HCT116 (cell line): ENCODE measurements at regions not wholly inside any gene's neighbourhood (a gene's known extent, or its start where the extent isn't known, plus 50 kb on each side); places are given as distances from the start of the nearest gene placed in this dataset.
"Not testable (repeated sequence)": the region's sequence is repeated elsewhere in the genome, so short reads cannot be mapped to it uniquely, and the experiment has no call there.

Source experiments
- ATAC-seq: fragments of 200-7000 bp; cut with Tn5 transposase; 2 replicates; pipeline ENCODE4 v1.9.1; 2020; ENCODE audit warnings: mild to moderate bottlenecking, moderate library complexity
- BruUV-seq: library from RNA; stranded (reverse); fragments of 400-500 nt; replicated peaks from 2 replicates; lab custom pipeline; 2021; lab: Mats Ljungman, UMichigan
- CTCF ChIA-PET: fragments of 300-600 bp; sonication (Branson Sonifier 250); formaldehyde crosslinking; loops from one replicate; lab custom pipeline; 2021; ENCODE audit warnings: antibody characterized with exemption; lab: Charles Lee
- POLR2A ChIA-PET: fragments of 300-600, 350-600 bp; sonication (Branson Sonifier 250); formaldehyde crosslinking; loops from one replicate; lab custom pipeline; 2021; ENCODE audit warnings: antibody characterized with exemption; lab: Charles Lee
- RAD21 ChIA-PET, 2 experiments: fragments of 300-600 bp; sonication (Branson Sonifier 250); formaldehyde crosslinking; loops; one replicate each; lab custom pipeline; 2023; ENCODE audit warnings: low total read pairs in 2 of 2; ENCODE audit not compliant: uncharacterized antibody in 2 of 2, unreplicated experiment in 2 of 2, low non-redundant PET in 1 of 2; lab: Charles Lee
- DNase-seq: peaks from one replicate; pipeline ENCODE4 v3.0.0-alpha.2; 2010; ENCODE audit warnings: low read depth, low spot score
- H2AFZ ChIP-seq: fragments of 200-600 bp; shearing (Covaris generic), sonication (generic); 2 replicates; pipeline ENCODE4 v1.6.1; 2017; ENCODE audit warnings: low read depth, mixed run types, mixed read lengths, antibody characterized with exemption, low read length; ENCODE audit not compliant: poor library complexity, severe bottlenecking
- H3K27ac ChIP-seq: 2 replicates; pipeline ENCODE4 v1.5.1; 2012; ENCODE audit warnings: low read depth, low read length
- H3K27me3 ChIP-seq: fragments of 200-600 bp; sonication (generic); 2 replicates; pipeline ENCODE4 v1.6.1; 2016; ENCODE audit warnings: mixed run types, low read length, mixed read lengths; ENCODE audit not compliant: insufficient read depth
- H3K36me3 ChIP-seq, 2 experiments: fragments of 200-500 bp in 1 of 2; fragments of 200-600 bp in 1 of 2; sonication (Bioruptor generic) in 1 of 2; sonication (generic) in 1 of 2; 2 replicates each; pipeline versions ENCODE4 v1.5.1 to v1.6.1; 2014 to 2016; ENCODE audit warnings: low read length in 2 of 2, inconsistent platforms in 1 of 2, mixed read lengths in 1 of 2, mixed run types in 1 of 2; ENCODE audit not compliant: insufficient read depth in 2 of 2, control insufficient read depth in 1 of 2
- H3K4me1 ChIP-seq, 2 experiments: fragments of 200-600 bp in 1 of 2; sonication (generic) in 1 of 2; 2 replicates each; pipeline versions ENCODE4 v1.5.1 to v1.6.1; 2012 to 2017; ENCODE audit warnings: low read length in 2 of 2, inconsistent platforms in 1 of 2, mild to moderate bottlenecking in 1 of 2, mixed read lengths in 1 of 2, mixed run types in 1 of 2, moderate library complexity in 1 of 2; ENCODE audit not compliant: insufficient read depth in 2 of 2, control insufficient read depth in 1 of 2
- H3K4me2 ChIP-seq: fragments of 200-600 bp; sonication (generic); 2 replicates; pipeline ENCODE4 v1.6.1; 2017; ENCODE audit warnings: mixed run types, low read length, mixed read lengths
- H3K4me3 ChIP-seq, 2 experiments: fragments of 200-600 bp in 1 of 2; sonication (generic) in 1 of 2; replicated peaks in 1 of 2; 2 replicates each; pipeline ENCODE4 v1.5.1; 2011 to 2016; ENCODE audit warnings: low read length in 2 of 2, control low read depth in 1 of 2, low read depth in 1 of 2, mild to moderate bottlenecking in 1 of 2, mixed read lengths in 1 of 2, mixed run types in 1 of 2
- H3K79me2 ChIP-seq: fragments of 200-600 bp; sonication (generic); 2 replicates; pipeline ENCODE4 v1.6.1; 2017; ENCODE audit warnings: mild to moderate bottlenecking, mixed run types, low read length, moderate library complexity, mixed read lengths; ENCODE audit not compliant: insufficient read depth
- H3K9ac ChIP-seq: fragments of 200-600 bp; sonication (generic); 2 replicates; pipeline ENCODE4 v1.6.1; 2016; ENCODE audit warnings: low read length, mixed read lengths
- H3K9me2 ChIP-seq: fragments of 200-600 bp; sonication (generic), shearing (Covaris generic); 2 replicates; pipeline ENCODE4 v1.6.1; 2017; ENCODE audit warnings: mixed run types, mild to moderate bottlenecking, moderate library complexity; ENCODE audit not compliant: insufficient read depth
- H3K9me3 ChIP-seq, 2 experiments: fragments of 200-500 bp in 1 of 2; fragments of 200-600 bp in 1 of 2; sonication (Bioruptor generic) in 1 of 2; sonication (generic) in 1 of 2; 2 replicates each; pipeline ENCODE4 v1.6.1; 2014 to 2017; ENCODE audit warnings: low read length in 2 of 2, mixed read lengths in 2 of 2, inconsistent platforms in 1 of 2, low read depth in 1 of 2, mild to moderate bottlenecking in 1 of 2, mixed run types in 1 of 2, moderate library complexity in 1 of 2; ENCODE audit not compliant: control insufficient read depth in 1 of 2, insufficient read depth in 1 of 2
- H4K20me1 ChIP-seq: fragments of 200-600 bp; sonication (generic), shearing (Covaris generic); 2 replicates; pipeline ENCODE4 v1.6.1; 2017; ENCODE audit warnings: mixed run types, mild to moderate bottlenecking, moderate library complexity; ENCODE audit not compliant: insufficient read depth
- JUND ChIP-seq: IDR thresholded peaks from 2 replicates; pipeline ENCODE4 v1.6.1; 2012
- SIN3A ChIP-seq: IDR thresholded peaks from 2 replicates; pipeline ENCODE4 v1.6.1; 2012; ENCODE audit warnings: low read depth
- ZFX ChIP-seq: fragments of 450-650 bp; IDR thresholded peaks from 2 replicates; pipeline ENCODE4 v1.6.1; 2017
- intact Hi-C: fragments of 100-400 bp; cut with micrococcal nuclease; formaldehyde crosslinking; loops from 2 replicates; pipeline ENCODE4 v1.10.0; 2022

GRCh38 chr16:60770384-60770783 is 1265.9 kb downstream of the CDH8 start:
- H3K27me3 ChIP-seq, H3K9me2 ChIP-seq, H3K79me2 ChIP-seq, DNase-seq, intact Hi-C loops, H3K4me1 ChIP-seq, H3K9ac ChIP-seq, POLR2A ChIA-PET, H3K4me3 ChIP-seq, RAD21 ChIA-PET, H3K4me2 ChIP-seq, H3K36me3 ChIP-seq, CTCF ChIA-PET, H3K27ac ChIP-seq, ATAC-seq, H4K20me1 ChIP-seq, BruUV-seq, H2AFZ ChIP-seq: not testable (repeated sequence)
- H3K9me3 ChIP-seq: peaks cover 8 to 17% of the 10 kb centered on the region in 2 experiments; a peak in 2 of 4 replicates

GRCh38 chr16:60763869-60764268 is 1272.4 kb downstream of the CDH8 start:
- H3K4me3 ChIP-seq: no peak overlapping the region
- TF ChIP-seq JUND (no peak), SIN3A (no peak)
- TF ChIP-seq, all 23 proteins: peak for 0
- H4K20me1 ChIP-seq: no peaks in the 10 kb centered on the region
- POLR2A ChIA-PET: no interaction called here
- no peaks in the 10 kb centered on the region for H3K4me1 ChIP-seq
- CTCF ChIA-PET: no interaction called here
- H3K79me2 ChIP-seq: no peaks in the 10 kb centered on the region
- H3K36me3 ChIP-seq: no peaks in the 10 kb centered on the region
- ATAC-seq (no peak), DNase-seq (no peak)
- H3K4me2 ChIP-seq: no peak overlapping the region
- intact Hi-C loops: no loop called here
- no peak overlapping the region for H3K27ac ChIP-seq
- no peaks in the 10 kb centered on the region for H3K27me3 ChIP-seq
- RAD21 ChIA-PET: no interaction called here
- no peaks in the 10 kb centered on the region for H3K9me2 ChIP-seq
- BruUV-seq: no TSS peak
- H3K9me3 ChIP-seq: peaks cover 14 to 17% of the 10 kb centered on the region in 2 experiments; a peak in 2 of 4 replicates
- H2AFZ ChIP-seq: no peak overlapping the region
- H3K9ac ChIP-seq: no peak overlapping the region

- Histone ChIP-seq H3K4me2 (no peak overlapping the region), H3K4me3 (no peak overlapping the region), H3K27me3 (no peaks in the 10 kb centered on the region), H2AFZ (no peak overlapping the region), H3K79me2 (no peaks in the 10 kb centered on the region), H3K9me2 (no peaks in the 10 kb centered on the region), H3K36me3 (no peaks in the 10 kb centered on the region), H3K27ac (no peak overlapping the region), H3K9me3 (peaks cover 3 to 11% of the 10 kb centered on the region in 2 experiments; a peak in 2 of 4 replicates), H3K9ac (no peak overlapping the region), H4K20me1 (no peaks in the 10 kb centered on the region)
- RAD21 ChIA-PET: no interaction called here
- POLR2A ChIA-PET: no interaction called here
- DNase-seq: no peak
- no peak for ATAC-seq
- BruUV-seq: no TSS peak
- CTCF ChIA-PET: no interaction called here
- intact Hi-C loops: no loop called here
- no peak for TF ChIP-seq ZFX
- TF ChIP-seq, all 23 proteins: peak for 0
- H3K4me1 ChIP-seq: no peaks in the 10 kb centered on the region
These were observed 1280.3 kb downstream of the CDH8 start for GRCh38 chr16:60755907-60756306.
